ENCODE measurements at regions not wholly inside any gene's neighbourhood (a gene's known extent, or its start where the extent isn't known, plus 50 kb on each side); places are given as distances from the start of the nearest gene placed in this dataset.

GRCh38 chr1:220997791-220998190, 118.5 kb downstream of the HLX start:
- Histone ChIP-seq H3K27ac (ENCODE audit: insufficient read depth, low read depth, low read length) (no peak overlapping the region), H3K9me3 (replicated peaks; ENCODE audit: control insufficient read depth, insufficient read depth, low read length) (no peaks in the 10 kb centered on the region), H3K4me3 (replicated peaks in 1 of 3; ENCODE audit: insufficient read depth in 1 of 3, low read depth in 1 of 3, low read length in 3 of 3) (no peak overlapping the region), H3K79me2 (ENCODE audit: control insufficient read depth, insufficient read depth, low read length) (no peaks in the 10 kb centered on the region), H3K9ac (replicated peaks; ENCODE audit: extremely low read depth, insufficient read depth, low read length) (no peak overlapping the region), H3K36me3 (ENCODE audit: control insufficient read depth in 2 of 2, extremely low read depth in 1 of 2, insufficient read depth in 2 of 2, low read length in 2 of 2) (no peaks in the 10 kb centered on the region), H3K9me1 (replicated peaks; ENCODE audit: control insufficient read depth, extremely low read depth, insufficient read depth, low read length) (no peaks in the 10 kb centered on the region), H3K27me3 (ENCODE audit: control insufficient read depth in 2 of 2, insufficient read depth in 2 of 2, low read length in 2 of 2) (no peaks in the 10 kb centered on the region), H4K20me1 (replicated peaks; ENCODE audit: control insufficient read depth, extremely low read depth, insufficient read depth, low read length) (no peaks in the 10 kb centered on the region), H3K4me2 (ENCODE audit: insufficient read depth, low read length) (no peak overlapping the region), H3K4me1 (ENCODE audit: control insufficient read depth, extremely low read depth, insufficient read depth, low read length) (no peaks in the 10 kb centered on the region), H2AFZ (ENCODE audit: low read depth, low read length) (no peak overlapping the region)
- no TSS peak for BruUV-seq (replicated peaks)
- CTCF ChIA-PET = interaction anchor here (1.0 kb wide), 1 partner anchor 206 kb away, joined by 4 read pairs; no protein-coding TSS in a partner anchor
- no peak for DNase-seq (ENCODE audit: low read depth, low spot score)
- FAIRE-seq = no peak
- POLR2A ChIA-PET = no interaction called here
- no peak for TF ChIP-seq CTCF (IDR thresholded peaks at IDR 0.05; ENCODE audit: extremely low read depth in 1 of 2, insufficient read depth in 1 of 2, low read depth in 1 of 2, low read length in 2 of 2)
- no peak for TF ChIP-seq MYC (IDR thresholded peaks at IDR 0.05; ENCODE audit: low read depth, low read length)
- no peak for TF ChIP-seq MAX (IDR thresholded peaks at IDR 0.05; ENCODE audit: insufficient read depth, insufficient read length)
- no peak for TF ChIP-seq GATA2 (IDR thresholded peaks at IDR 0.05; ENCODE audit: insufficient read depth, insufficient read length, low read depth, low read length)
- TF ChIP-seq JUN (IDR thresholded peaks at IDR 0.05; ENCODE audit: borderline replicate concordance, insufficient read depth, insufficient read length, low read depth) = no peak
- no peak for TF ChIP-seq FOS (IDR thresholded peaks at IDR 0.05; ENCODE audit: borderline replicate concordance, insufficient read depth, low read length)
- TF ChIP-seq POLR2AphosphoS5 (IDR thresholded peaks at IDR 0.05; ENCODE audit: insufficient read depth, low read depth, low read length) = no peak
- TF ChIP-seq POLR2A (IDR thresholded peaks at IDR 0.05; ENCODE audit: low read depth, low read length) = no peak
- no peak for TF ChIP-seq EZH2 (IDR thresholded peaks at IDR 0.05; ENCODE audit: borderline replicate concordance, low read depth, low read length, severe bottlenecking)
- intact Hi-C loops (cut with micrococcal nuclease) (no loop called here), dilution Hi-C loops (cut with MboI; ENCODE audit: extremely low pct_ligation_motif_present, low sequenced_read_pairs) (no loop called here)
